B cell (primary cell): ENCODE measurements at regions not wholly inside any gene's neighbourhood (a gene's known extent, or its start where the extent isn't known, plus 50 kb on each side); places are given as distances from the start of the nearest gene placed in this dataset.

ENCODE experiments used
- ATAC-seq: fragments of 200-7000 bp; cut with Tn5 transposase; one replicate; pipeline ENCODE4 v1.10.0; 2021; ENCODE audit warnings: low read depth, mild to moderate bottlenecking, moderate number of reproducible peaks, moderate library complexity
- CTCF ChIA-PET: fragments of 350-600 bp; sonication (Branson Sonifier 250); formaldehyde crosslinking; loops from one replicate; lab custom pipeline; 2021; ENCODE audit warnings: antibody characterized with exemption, inconsistent platforms; lab: Charles Lee
- POLR2A ChIA-PET: fragments of 350-600 bp; sonication (Branson Sonifier 250); formaldehyde crosslinking; loops from one replicate; lab custom pipeline; 2021; ENCODE audit warnings: antibody characterized with exemption; lab: Charles Lee
- DNase-seq: peaks from one replicate; pipeline ENCODE4 v3.0.0; 2013
- H2AFZ ChIP-seq: 2 replicates; pipeline ENCODE4 v1.6.1; 2012; ENCODE audit warnings: mild to moderate bottlenecking, low read depth, low read length; ENCODE audit not compliant: insufficient read depth, poor library complexity, severe bottlenecking
- H3K27ac ChIP-seq, 2 donors: 1 replicate in 1 of 2; 2 replicates in 1 of 2; pipeline ENCODE4 v1.5.1; 2012 to 2013; ENCODE audit warnings: low read length in 2 of 2, mild to moderate bottlenecking in 2 of 2, moderate library complexity in 1 of 2
- H3K27me3 ChIP-seq, 4 experiments: fragments of 200-600 bp in 1 of 4; sonication (generic) in 1 of 4; replicated peaks in 1 of 4; 1 replicate in 2 of 4; 2 replicates in 2 of 4; pipeline versions ENCODE4 v1.6.1 to v1.7.0; 2013 to 2016; ENCODE audit warnings: low read length in 3 of 4, mild to moderate bottlenecking in 2 of 4, mixed read lengths in 1 of 4, moderate library complexity in 1 of 4; ENCODE audit not compliant: insufficient read depth in 4 of 4, control insufficient read depth in 3 of 4; ENCODE audit errors: control extremely low read depth in 1 of 4
- H3K36me3 ChIP-seq, 2 experiments: replicated peaks in 1 of 2; 1 replicate in 1 of 2; 2 replicates in 1 of 2; pipeline versions ENCODE4 v1.6.1 to v1.7.1; 2013; ENCODE audit warnings: low read length in 1 of 2; ENCODE audit not compliant: insufficient read depth in 2 of 2, control insufficient read depth in 1 of 2; ENCODE audit errors: control extremely low read depth in 1 of 2, extremely low read depth in 1 of 2
- H3K4me1 ChIP-seq, 2 donors: fragments of 200-600 bp in 1 of 2; sonication (generic) in 1 of 2; 1 replicate in 1 of 2; 2 replicates in 1 of 2; pipeline versions ENCODE4 v1.5.1 to v1.6.1; 2013 to 2017; ENCODE audit warnings: low read length in 2 of 2; ENCODE audit not compliant: control insufficient read depth in 2 of 2, insufficient read depth in 2 of 2
- H3K4me2 ChIP-seq: replicated peaks from 2 replicates; pipeline ENCODE3; 2012; ENCODE audit warnings: mild to moderate bottlenecking, low read depth, low read length; ENCODE audit not compliant: poor library complexity, severe bottlenecking
- H3K4me3 ChIP-seq, 5 experiments: fragments of 200-600 bp in 1 of 5; sonication (generic) in 1 of 5; 1 replicate in 3 of 5; 2 replicates in 2 of 5; pipeline versions ENCODE4 v1.5.1 to v1.7.0; 2011 to 2016; ENCODE audit warnings: low read length in 4 of 5, mild to moderate bottlenecking in 4 of 5, low read depth in 2 of 5, control low read depth in 1 of 5, moderate library complexity in 1 of 5; ENCODE audit not compliant: insufficient read depth in 1 of 5; ENCODE audit errors: control extremely low read depth in 1 of 5, extremely low read depth in 1 of 5
- H3K79me2 ChIP-seq: fragments of 200-600 bp; sonication (generic); one replicate; pipeline ENCODE4 v1.6.0; 2016; ENCODE audit warnings: low read length; ENCODE audit not compliant: control insufficient read depth, insufficient read depth
- H3K9ac ChIP-seq: fragments of 200-600 bp; sonication (generic); 2 replicates; pipeline ENCODE4 v1.6.1; 2017; ENCODE audit warnings: mild to moderate bottlenecking, low read length, moderate library complexity
- H3K9me3 ChIP-seq, 3 donors: one replicate each; pipeline versions ENCODE4 v1.6.1 to v1.7.1; 2013; ENCODE audit warnings: low read length in 2 of 3; ENCODE audit not compliant: control insufficient read depth in 2 of 3, insufficient read depth in 1 of 3; ENCODE audit errors: control extremely low read depth in 1 of 3
- H4K20me1 ChIP-seq: 2 replicates; pipeline ENCODE4 v1.6.0; 2012; ENCODE audit warnings: mild to moderate bottlenecking, low read length; ENCODE audit not compliant: insufficient read depth, control insufficient read depth, poor library complexity, severe bottlenecking
- H3K27ac Mint-ChIP-seq: one replicate; pipeline ENCODE4 v1.8.0; 2021; ENCODE audit warnings: mixed read lengths
- H3K27me3 Mint-ChIP-seq: one replicate; pipeline ENCODE4 v1.8.0; 2021; ENCODE audit warnings: mixed read lengths
- H3K4me1 Mint-ChIP-seq: one replicate; pipeline ENCODE4 v1.8.0; 2021; ENCODE audit warnings: mixed read lengths
- H3K4me3 Mint-ChIP-seq: one replicate; pipeline ENCODE4 v1.8.0; 2021; ENCODE audit warnings: mixed read lengths
- H3K9me3 Mint-ChIP-seq: one replicate; pipeline ENCODE4 v1.8.0; 2022; ENCODE audit warnings: mixed read lengths; ENCODE audit not compliant: insufficient read depth
- CTCF ChIP-seq: fragments of 200-600 bp; IDR thresholded peaks from one replicate; pipeline ENCODE4 v1.8.0; 2022; ENCODE audit warnings: antibody characterized with exemption, mild to moderate bottlenecking
- EZH2 ChIP-seq: IDR thresholded peaks from 2 replicates; pipeline ENCODE4 v1.6.1; 2012; ENCODE audit warnings: borderline replicate concordance, low read depth, mild to moderate bottlenecking, moderate library complexity, low read length; ENCODE audit not compliant: insufficient read depth, poor library complexity, severe bottlenecking
- WGBS: methylation state at CpG from one replicate; pipeline ENCODE4 v1.1.5; 2013; ENCODE audit warnings: missing lambda C conversion rate; ENCODE audit not compliant: insufficient coverage; 5-methylcytosine and 5-hydroxymethylcytosine counted together
- intact Hi-C: fragments of 100-400 bp; cut with micrococcal nuclease; formaldehyde crosslinking; loops from one replicate; pipeline ENCODE4 v1.10.0; 2022

- Histone ChIP-seq H3K27me3 (no peaks in the 10 kb centered on the region), H3K36me3 (no peaks in the 10 kb centered on the region), H3K4me1 (peaks cover 5 to 12% of the 10 kb centered on the region in 2 donors), H3K9me3 (peaks cover 0 to 3% (median 0%) of the 10 kb centered on the region in 3 donors), H3K9ac (no peak overlapping the region), H3K4me3 (no peak overlapping the region), H4K20me1 (no peaks in the 10 kb centered on the region), H3K4me2 (no peak overlapping the region), H2AFZ (no peak overlapping the region), H3K79me2 (no peaks in the 10 kb centered on the region), H3K27ac (no peak overlapping the region)
- ATAC-seq (no peak), DNase-seq (no peak)
- Mint-ChIP-seq H3K27me3 (peaks cover 6% of the 10 kb centered on the region), H3K27ac (no peak overlapping the region), H3K4me3 (no peak overlapping the region), H3K4me1 (peaks cover 10% of the 10 kb centered on the region), H3K9me3 (peaks cover 2% of the 10 kb centered on the region)
- intact Hi-C loops: no loop called here
- ChIA-PET CTCF (no interaction called here), POLR2A (no interaction called here)
- WGBS: 93% methylated on average over 8 of the region's 8 CpGs
- TF ChIP-seq CTCF (no peak), EZH2 (no peak)
Observed at GRCh38 chr13:32902874-32903273, 113.3 kb upstream of the KL start.

GRCh38 chr13:32903720-32904119 lies 112.5 kb upstream of the KL start:
- peaks cover 10% of the 10 kb centered on the region for H3K4me1 Mint-ChIP-seq
- intact Hi-C loops: no loop called here

More at GRCh38 chr13:32903720-32904119, 112.5 kb upstream of the KL start:
- Histone ChIP-seq H3K27me3 (no peaks in the 10 kb centered on the region), H3K4me3 (no peak overlapping the region), H3K4me1 (peaks cover 5 to 12% of the 10 kb centered on the region in 2 donors), H3K27ac (no peak overlapping the region), H2AFZ (no peak overlapping the region), H3K9ac (no peak overlapping the region), H3K9me3 (peaks cover 0 to 3% (median 0%) of the 10 kb centered on the region in 3 donors), H3K4me2 (no peak overlapping the region), H3K36me3 (no peaks in the 10 kb centered on the region), H3K79me2 (no peaks in the 10 kb centered on the region), H4K20me1 (no peaks in the 10 kb centered on the region)
- TF ChIP-seq CTCF: no peak
- no peak for TF ChIP-seq EZH2
- ATAC-seq (no peak), DNase-seq (no peak)
- CTCF ChIA-PET: interaction anchor here (0.6 kb wide), 1 partner anchor 535 kb away, joined by 4 read pairs; no protein-coding TSS in a partner anchor
- POLR2A ChIA-PET: no interaction called here
- no peak overlapping the region for H3K4me3 Mint-ChIP-seq
- no peak overlapping the region for H3K27ac Mint-ChIP-seq
- H3K27me3 Mint-ChIP-seq: peaks cover 7% of the 10 kb centered on the region
- H3K9me3 Mint-ChIP-seq: peaks cover 2% of the 10 kb centered on the region
- 99% methylated on average over 5 of the region's 5 CpGs for WGBS
